ENCODE measurements at regions not wholly inside any gene's neighbourhood (a gene's known extent, or its start where the extent isn't known, plus 50 kb on each side); places are given as distances from the start of the nearest gene placed in this dataset.

DNA sequence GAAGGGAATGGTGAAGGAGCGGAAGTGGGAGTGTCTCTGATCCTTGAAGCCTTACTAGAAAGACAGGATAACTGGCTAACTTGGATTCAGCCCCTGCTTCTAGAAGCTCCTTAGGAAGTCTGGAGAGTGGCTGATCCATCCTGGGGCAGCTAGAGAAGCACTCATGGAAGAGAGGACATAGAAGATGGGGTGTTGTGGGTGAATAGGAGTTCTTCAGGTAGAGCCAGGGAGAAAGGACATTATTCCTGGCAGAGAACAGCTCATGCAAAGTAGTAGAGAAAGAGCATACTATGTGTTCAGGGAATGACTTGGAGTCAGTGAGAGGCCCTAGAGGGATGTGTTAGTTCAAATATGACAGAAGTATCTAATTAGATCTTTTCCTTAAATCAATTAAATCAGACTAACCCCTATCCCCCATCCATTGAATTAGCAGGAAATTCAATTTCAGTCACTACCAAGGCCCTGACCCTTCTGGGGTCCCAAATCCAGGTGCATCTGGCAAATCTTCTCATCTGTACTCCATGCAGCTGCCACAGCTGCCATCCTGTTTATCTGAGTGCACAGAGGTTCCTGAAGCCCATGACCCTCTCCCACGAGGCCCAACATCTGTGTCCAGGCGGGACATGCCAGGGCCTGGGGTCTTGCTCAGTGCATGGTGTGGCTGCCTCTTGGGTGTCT is 130.7 kb downstream of the DHX35 start:
- TF ChIP-seq, protein P1, sequence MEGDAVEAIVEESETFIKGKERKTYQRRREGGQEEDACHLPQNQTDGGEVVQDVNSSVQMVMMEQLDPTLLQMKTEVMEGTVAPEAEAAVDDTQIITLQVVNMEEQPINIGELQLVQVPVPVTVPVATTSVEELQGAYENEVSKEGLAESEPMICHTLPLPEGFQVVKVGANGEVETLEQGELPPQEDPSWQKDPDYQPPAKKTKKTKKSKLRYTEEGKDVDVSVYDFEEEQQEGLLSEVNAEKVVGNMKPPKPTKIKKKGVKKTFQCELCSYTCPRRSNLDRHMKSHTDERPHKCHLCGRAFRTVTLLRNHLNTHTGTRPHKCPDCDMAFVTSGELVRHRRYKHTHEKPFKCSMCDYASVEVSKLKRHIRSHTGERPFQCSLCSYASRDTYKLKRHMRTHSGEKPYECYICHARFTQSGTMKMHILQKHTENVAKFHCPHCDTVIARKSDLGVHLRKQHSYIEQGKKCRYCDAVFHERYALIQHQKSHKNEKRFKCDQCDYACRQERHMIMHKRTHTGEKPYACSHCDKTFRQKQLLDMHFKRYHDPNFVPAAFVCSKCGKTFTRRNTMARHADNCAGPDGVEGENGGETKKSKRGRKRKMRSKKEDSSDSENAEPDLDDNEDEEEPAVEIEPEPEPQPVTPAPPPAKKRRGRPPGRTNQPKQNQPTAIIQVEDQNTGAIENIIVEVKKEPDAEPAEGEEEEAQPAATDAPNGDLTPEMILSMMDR (IDR thresholded peaks at IDR 0.05), result no peak
- no peak for TF ChIP-seq POLR2AphosphoS5 (IDR thresholded peaks at IDR 0.05)
- no peak for TF ChIP-seq POLR2A (IDR thresholded peaks at IDR 0.05)
- TF ChIP-seq EP300 (IDR thresholded peaks at IDR 0.05), result no peak
